HL-60 (cell line): ENCODE measurements at regions not wholly inside any gene's neighbourhood (a gene's known extent, or its start where the extent isn't known, plus 50 kb on each side); places are given as distances from the start of the nearest gene placed in this dataset.

Experiments used
- DNase-seq, 2 experiments: peaks; one replicate each; pipeline ENCODE4 v3.0.0-alpha.2; 2010 to 2020; ENCODE audit warnings: low read depth in 1 of 2, low spot score in 1 of 2
- H3K27ac ChIP-seq: fragments of 250-450 bp; sonication (Bioruptor Pico); replicated peaks from 2 replicates; pipeline ENCODE4 v1.5.1; 2020; ENCODE audit warnings: mild to moderate bottlenecking, moderate library complexity
- H3K27me3 ChIP-seq: fragments of 250-450 bp; sonication (Bioruptor Pico); 2 replicates; pipeline ENCODE4 v1.5.1; 2021; ENCODE audit warnings: mild to moderate bottlenecking, moderate library complexity; ENCODE audit not compliant: insufficient read depth, poor library complexity, severe bottlenecking
- H3K4me3 ChIP-seq: replicated peaks from 2 replicates; pipeline ENCODE4 v1.5.1; 2011; ENCODE audit warnings: mild to moderate bottlenecking, control low read depth, low read length; ENCODE audit not compliant: insufficient read depth
- CTCF ChIP-seq: IDR thresholded peaks from one replicate; pipeline ENCODE4 v1.5.1; 2011; ENCODE audit warnings: low read length, control low read depth, inconsistent platforms; ENCODE audit not compliant: insufficient read depth
- GABPA ChIP-seq: IDR thresholded peaks from 2 replicates; pipeline ENCODE4 v1.6.1; 2012; ENCODE audit warnings: low read depth
- POLR2AphosphoS5 ChIP-seq: IDR thresholded peaks from 2 replicates; pipeline ENCODE4 v1.6.1; 2012; ENCODE audit warnings: low read depth
- REST ChIP-seq: IDR thresholded peaks from 2 replicates; pipeline ENCODE4 v1.6.1; 2012; ENCODE audit warnings: low read depth; ENCODE audit not compliant: insufficient replicate concordance
- SPI1 ChIP-seq: IDR thresholded peaks from 2 replicates; pipeline ENCODE4 v1.6.1; 2012; ENCODE audit warnings: low read depth, mild to moderate bottlenecking, borderline replicate concordance

GRCh38 chr18:78407466-78407844 lies 572.2 kb upstream of the SALL3 start:
- Histone ChIP-seq H3K27me3 (peaks cover 6% of the 10 kb centered on the region), H3K4me3 (no peak overlapping the region), H3K27ac (no peak overlapping the region)
- TF ChIP-seq GABPA, result no peak
- no peak for TF ChIP-seq CTCF
- no peak for TF ChIP-seq POLR2AphosphoS5
- no peak for TF ChIP-seq REST
- no peak for TF ChIP-seq SPI1
- DNase-seq, result no peak

GRCh38 chr18:78408623-78409022 lies 571.0 kb upstream of the SALL3 start:
- DNase-seq, result no peak
- TF ChIP-seq GABPA, result no peak
- Histone ChIP-seq H3K27ac (no peak overlapping the region), H3K4me3 (no peak overlapping the region), H3K27me3 (peaks cover 6% of the 10 kb centered on the region)

- H3K27ac ChIP-seq, result no peak overlapping the region
- no peak for DNase-seq
- peaks cover 4% of the 10 kb centered on the region for H3K27me3 ChIP-seq
- no peak for TF ChIP-seq POLR2AphosphoS5
- H3K4me3 ChIP-seq, result no peak overlapping the region
These were observed 569.4 kb upstream of the SALL3 start for GRCh38 chr18:78410094-78410786.

GRCh38 chr18:78411539-78411938 lies 568.1 kb upstream of the SALL3 start:
- Histone ChIP-seq H3K27ac (no peak overlapping the region), H3K27me3 (peaks cover 4% of the 10 kb centered on the region), H3K4me3 (no peak overlapping the region)
- no peak for DNase-seq
- TF ChIP-seq POLR2AphosphoS5, result no peak
- TF ChIP-seq SPI1, result no peak
- no peak for TF ChIP-seq GABPA
- TF ChIP-seq CTCF, result no peak
- TF ChIP-seq REST, result no peak

- TF ChIP-seq CTCF (no peak), GABPA (no peak), SPI1 (no peak), REST (no peak), POLR2AphosphoS5 (no peak)
- no peak for DNase-seq
- no peak overlapping the region for H3K27ac ChIP-seq
- no peaks in the 10 kb centered on the region for H3K27me3 ChIP-seq
- no peak overlapping the region for H3K4me3 ChIP-seq
These were observed 565.3 kb upstream of the SALL3 start for GRCh38 chr18:78414302-78414701.
